Coronary artery (tissue), 2 donors: ENCODE measurements at regions not wholly inside any gene's neighbourhood (a gene's known extent, or its start where the extent isn't known, plus 50 kb on each side); places are given as distances from the start of the nearest gene placed in this dataset.

Experiments used
- DNase-seq: peaks from one replicate; pipeline ENCODE4 v3.0.0-alpha.2; 2017; ENCODE audit warnings: low spot score
- H3K27ac ChIP-seq, 2 donors: fragments of 200-600 bp; sonication (generic); one replicate each; pipeline ENCODE4 v1.5.1; 2016 to 2019
- H3K4me3 ChIP-seq: fragments of 200-600 bp; sonication (generic); 2 replicates; pipeline ENCODE4 v1.5.1; 2016; ENCODE audit warnings: mild to moderate bottlenecking, moderate library complexity
- CTCF ChIP-seq: fragments of 200-600 bp; sonication (generic); IDR thresholded peaks from one replicate; pipeline ENCODE4 v1.5.1; 2019; ENCODE audit warnings: antibody characterized with exemption

DNA sequence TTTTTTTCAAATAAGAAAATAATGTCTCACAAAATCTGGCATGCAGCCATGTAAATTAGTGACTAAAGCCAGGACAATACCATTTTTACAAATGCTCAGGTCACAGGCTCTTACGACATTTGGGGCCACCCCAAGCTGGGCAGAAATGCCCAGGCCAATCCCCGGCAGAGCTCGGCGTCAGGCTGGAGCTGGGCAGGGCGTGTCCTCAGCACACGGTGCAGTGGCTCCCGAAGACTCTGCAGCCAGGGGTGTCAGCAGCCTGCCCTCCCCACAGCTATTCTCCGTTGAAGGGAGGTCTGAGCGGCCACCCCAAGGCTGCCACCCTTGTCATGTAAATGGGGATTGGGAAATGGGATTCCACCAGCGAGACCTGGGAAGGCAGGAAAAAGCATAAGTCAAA, 158.6 kb downstream of the DICER1 start:
- TF ChIP-seq CTCF = no peak
- no peak for DNase-seq
- no peak overlapping the region for H3K27ac ChIP-seq
- no peak overlapping the region for H3K4me3 ChIP-seq

DNA sequence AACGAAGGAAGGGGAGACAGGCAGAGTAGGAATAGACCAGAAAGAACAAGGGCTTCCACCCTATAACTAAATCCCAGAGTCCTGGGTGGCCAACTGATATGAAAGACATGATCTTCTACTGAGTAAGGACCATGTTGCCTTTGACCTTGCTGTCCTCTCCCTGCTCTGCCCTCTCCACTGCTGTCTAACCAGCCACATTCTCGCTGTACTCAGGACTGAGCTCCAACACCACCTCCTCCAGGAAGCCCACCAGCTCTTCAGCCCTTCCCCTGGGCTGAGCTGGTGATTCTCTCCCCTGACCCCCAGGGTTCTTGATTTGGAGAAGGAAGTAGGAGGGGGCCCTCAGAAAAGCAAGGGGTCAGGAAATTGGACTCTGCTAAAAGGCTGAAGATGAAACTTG, 159.2 kb downstream of the DICER1 start:
- TF ChIP-seq CTCF = no peak
- H3K4me3 ChIP-seq = no peak overlapping the region
- DNase-seq = no peak
- H3K27ac ChIP-seq = no peak overlapping the region

DNA sequence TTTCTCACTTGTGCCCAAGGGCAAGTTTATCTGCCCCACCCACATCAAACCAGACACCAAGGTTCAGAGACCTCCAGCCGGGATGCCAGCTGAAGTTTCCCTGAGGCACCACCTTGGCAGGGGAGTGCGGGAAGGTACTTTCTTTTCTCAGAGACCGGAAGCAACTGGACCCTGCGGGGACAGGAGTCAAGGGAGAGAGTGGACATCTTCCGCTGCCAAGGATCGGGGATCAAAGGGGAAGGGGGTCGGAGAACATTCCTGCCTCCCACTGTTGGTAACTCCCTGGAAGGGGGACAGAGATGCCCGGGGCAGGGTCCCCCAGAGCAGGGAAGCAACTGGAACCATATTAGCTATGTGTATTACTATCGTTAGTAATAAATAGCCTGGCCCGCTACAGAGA, 161.8 kb downstream of the DICER1 start:
- no peak overlapping the region for H3K27ac ChIP-seq
- no peak for TF ChIP-seq CTCF
- H3K4me3 ChIP-seq = no peak overlapping the region
- no peak for DNase-seq

GRCh38 chr14:94994245-94994644, 163.1 kb downstream of the DICER1 start:
- DNase-seq = no peak
- H3K27ac ChIP-seq = no peak overlapping the region
- TF ChIP-seq CTCF = no peak
- no peak overlapping the region for H3K4me3 ChIP-seq

DNA sequence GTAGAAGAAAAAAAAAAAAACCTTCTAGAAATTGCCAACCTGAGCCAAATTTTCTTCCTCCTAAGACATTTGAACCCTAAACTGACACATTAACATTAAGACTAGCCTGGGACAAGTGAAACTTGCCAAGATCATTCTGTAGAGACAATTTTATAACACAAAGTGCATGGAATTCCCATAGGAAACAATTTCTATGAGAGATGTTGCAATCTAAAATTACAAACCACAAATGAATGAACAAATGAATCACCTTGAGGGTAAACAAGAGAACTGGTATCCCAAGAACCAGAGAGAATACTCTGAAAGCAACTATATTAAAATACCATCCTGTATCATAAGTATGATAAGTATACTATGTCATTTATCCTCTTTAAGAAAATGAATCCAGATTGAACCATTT, 165.3 kb downstream of the DICER1 start:
- no peak for DNase-seq
- Histone ChIP-seq H3K4me3 (no peak overlapping the region), H3K27ac (no peak overlapping the region)
- TF ChIP-seq CTCF = no peak

DNA sequence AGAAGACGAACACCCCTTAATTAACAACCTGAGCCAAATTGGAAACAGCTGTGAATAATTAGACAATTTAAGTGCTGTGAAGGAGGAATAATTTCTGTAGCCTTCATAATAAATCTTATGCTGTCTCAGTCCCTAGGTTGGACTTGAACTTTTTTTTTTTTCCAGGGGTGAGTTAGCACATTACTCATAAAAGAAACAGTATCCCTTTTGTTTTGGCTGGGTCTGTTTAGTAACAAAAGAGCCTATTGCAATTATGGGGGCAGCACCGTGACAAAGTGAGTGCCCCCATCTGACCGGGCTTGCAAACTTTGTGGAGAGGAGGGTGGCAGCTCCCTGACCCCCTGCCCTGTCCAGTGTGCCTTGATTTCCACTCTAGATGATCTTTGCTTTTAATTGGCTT, 167.4 kb downstream of the DICER1 start:
- no peak for TF ChIP-seq CTCF
- DNase-seq = no peak

DNA sequence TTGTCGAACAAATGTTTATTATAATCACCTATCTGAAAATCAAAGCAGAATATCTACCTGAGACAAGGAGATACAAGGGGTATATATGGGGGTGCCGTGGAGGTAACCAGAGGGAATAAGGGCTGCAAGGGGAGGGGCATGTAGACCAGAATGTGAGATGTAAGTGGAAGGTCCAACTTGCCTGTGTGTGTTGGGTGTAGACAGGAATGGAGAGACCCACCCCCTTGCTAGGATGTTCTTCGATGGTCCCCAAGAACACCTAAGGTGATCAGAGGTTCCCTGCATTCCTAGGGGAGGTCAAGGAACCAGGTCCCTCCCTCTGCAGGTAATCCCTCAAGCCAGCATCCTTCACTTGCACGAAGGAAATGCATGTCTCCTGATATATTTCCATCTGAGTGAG, 167.9 kb downstream of the DICER1 start:
- Histone ChIP-seq H3K4me3 (no peak overlapping the region), H3K27ac (no peak overlapping the region)
- no peak for DNase-seq
- TF ChIP-seq CTCF = no peak

More for the DNA sequence above, 167.4 kb downstream of the DICER1 start:
- Histone ChIP-seq H3K27ac (no peak overlapping the region), H3K4me3 (no peak overlapping the region)
